NAMALWA (cell line): ENCODE measurements at regions not wholly inside any gene's neighbourhood (a gene's known extent, or its start where the extent isn't known, plus 50 kb on each side); places are given as distances from the start of the nearest gene placed in this dataset.

Source experiments
- DNase-seq: peaks from one replicate; pipeline ENCODE4 v3.0.0-alpha.2; 2015; ENCODE audit warnings: low spot score

GRCh38 chr3:106617276-106617675, 748.5 kb upstream of the CBLB start:
- no peak for DNase-seq

GRCh38 chr3:106620646-106621045, 751.8 kb upstream of the CBLB start:
- no peak for DNase-seq

- DNase-seq = no peak
Observed at GRCh38 chr3:106624154-106624553, 753.1 kb upstream of the CCDC54 start.

- no peak for DNase-seq
Observed at GRCh38 chr3:106628407-106628806, 748.8 kb upstream of the CCDC54 start.

GRCh38 chr3:106629215-106629832, 747.9 kb upstream of the CCDC54 start:
- DNase-seq = peak; percentile 49

GRCh38 chr3:106631373-106632108, 745.7 kb upstream of the CCDC54 start:
- DNase-seq = no peak

GRCh38 chr3:106635271-106635670, 742.0 kb upstream of the CCDC54 start:
- no peak for DNase-seq

DNA sequence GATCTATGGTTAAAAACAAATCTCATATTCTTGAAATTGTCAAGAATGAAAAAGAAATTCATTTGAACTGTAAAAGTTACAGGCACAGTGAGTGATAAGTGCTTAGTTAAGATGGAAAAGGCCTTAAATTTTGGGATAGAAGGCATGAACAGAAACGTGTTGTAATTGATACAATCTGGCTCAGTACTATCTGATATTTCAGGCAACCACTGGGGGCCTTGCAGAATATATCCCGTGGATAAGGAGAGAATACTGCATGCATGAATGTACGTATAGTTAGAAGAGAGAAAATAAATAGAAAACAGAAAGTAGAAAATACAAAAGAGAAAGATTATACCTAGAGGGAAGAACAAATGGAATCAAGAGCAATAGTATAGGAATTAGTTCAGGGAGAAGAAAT, 741.4 kb upstream of the CCDC54 start:
- DNase-seq = no peak

DNA sequence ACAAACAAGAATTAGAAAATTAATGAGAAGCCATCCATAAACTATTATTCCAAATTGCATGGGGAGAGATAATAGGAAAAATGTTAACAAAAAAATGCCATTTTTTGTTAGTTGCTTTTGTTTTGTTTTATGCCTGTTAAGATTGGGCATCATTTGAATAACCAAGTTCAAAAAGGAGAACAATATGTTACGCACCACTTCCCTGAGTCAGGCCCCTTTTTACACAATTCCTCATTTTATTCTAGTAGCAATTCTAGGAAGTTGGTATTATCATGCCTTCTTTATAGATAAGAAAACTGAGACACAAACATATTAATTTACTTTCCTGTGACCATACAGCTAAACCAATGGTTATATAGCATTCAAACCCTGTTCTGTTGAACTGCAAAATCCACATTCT, 736.9 kb upstream of the CCDC54 start:
- DNase-seq = no peak

- no peak for DNase-seq
Observed at GRCh38 chr3:106642161-106642560, 735.1 kb upstream of the CCDC54 start.

DNA sequence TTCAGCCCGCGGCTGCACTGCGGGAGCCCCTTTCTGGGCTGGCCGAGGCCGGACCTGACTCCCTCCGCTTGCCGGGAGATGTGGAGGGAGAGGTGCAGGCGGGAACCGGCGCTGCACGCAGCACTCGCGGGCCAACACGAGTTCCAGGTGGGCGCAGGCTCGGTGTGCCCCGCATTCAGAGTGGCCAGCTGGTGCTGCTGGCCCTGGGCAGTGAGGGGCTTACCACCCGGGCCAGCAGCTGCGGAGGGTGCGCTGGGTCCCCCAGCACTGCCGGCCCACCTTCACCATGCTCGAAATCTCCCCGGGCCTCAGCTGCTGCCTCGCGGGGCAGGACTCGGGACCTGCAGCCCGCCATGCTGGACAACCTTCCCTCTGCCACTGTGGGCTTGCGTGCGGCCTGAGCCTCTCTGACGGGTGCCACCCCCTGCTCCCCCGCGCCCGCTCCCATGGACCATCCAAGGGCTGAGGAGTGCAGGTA, 733.5 kb upstream of the CCDC54 start:
- DNase-seq = no peak

- DNase-seq = no peak
Observed at GRCh38 chr3:106673926-106674569, 703.2 kb upstream of the CCDC54 start.

DNA sequence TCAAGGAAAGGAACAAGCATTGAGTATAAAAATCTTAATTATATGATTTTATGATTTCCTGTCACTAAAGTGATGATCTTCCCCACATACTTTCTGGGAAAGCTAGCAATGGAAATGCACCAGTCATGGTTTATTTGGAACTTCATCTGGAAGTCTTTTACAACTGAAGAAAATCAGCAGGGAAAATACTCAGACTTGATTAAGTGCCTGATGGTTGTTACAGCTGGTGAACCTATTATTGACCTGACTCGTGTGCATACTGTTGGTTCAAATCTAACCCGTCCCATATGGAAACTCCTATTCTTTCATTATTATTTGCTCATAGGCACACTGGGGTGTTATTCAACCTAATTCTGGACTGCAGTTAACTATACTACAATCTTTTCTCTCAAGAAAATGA, 701.8 kb upstream of the CCDC54 start:
- DNase-seq = no peak

DNA sequence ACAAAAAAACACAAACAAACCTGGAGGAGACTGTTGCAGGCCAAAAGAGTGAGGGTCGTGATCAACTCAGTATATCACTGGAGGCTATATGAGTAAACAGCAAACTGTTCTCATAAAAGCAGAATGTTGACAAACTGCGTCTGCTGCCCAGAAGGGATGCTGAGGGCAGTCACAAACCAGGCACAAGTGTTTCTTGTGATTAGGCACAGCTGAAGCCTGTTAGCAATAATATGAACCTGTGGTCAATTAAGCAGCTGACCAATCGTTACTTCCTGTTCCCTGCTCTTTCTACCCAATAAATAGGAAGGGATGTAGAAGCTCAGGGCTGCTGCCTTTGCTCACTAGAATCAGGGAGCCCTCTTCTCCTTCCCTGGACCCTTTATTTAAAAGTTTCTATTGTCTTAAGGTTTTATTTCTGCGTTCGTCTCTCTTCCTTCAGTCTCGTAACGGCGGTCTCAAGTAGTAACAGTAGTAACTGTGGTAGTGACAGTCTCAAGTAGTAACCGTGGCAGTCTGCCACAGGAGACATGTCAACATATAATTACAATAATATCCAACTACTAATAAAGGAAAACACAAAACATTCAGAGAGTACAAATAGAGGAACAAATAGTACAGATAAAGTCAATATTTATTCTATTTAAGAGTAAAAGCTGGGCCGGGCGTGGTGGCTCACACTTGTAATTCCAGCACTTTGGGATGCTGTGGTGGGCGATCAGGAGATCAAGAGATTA, 698.4 kb upstream of the CCDC54 start:
- DNase-seq = no peak

- no peak for DNase-seq
Observed at GRCh38 chr3:106683953-106684620, 693.2 kb upstream of the CCDC54 start.

DNA sequence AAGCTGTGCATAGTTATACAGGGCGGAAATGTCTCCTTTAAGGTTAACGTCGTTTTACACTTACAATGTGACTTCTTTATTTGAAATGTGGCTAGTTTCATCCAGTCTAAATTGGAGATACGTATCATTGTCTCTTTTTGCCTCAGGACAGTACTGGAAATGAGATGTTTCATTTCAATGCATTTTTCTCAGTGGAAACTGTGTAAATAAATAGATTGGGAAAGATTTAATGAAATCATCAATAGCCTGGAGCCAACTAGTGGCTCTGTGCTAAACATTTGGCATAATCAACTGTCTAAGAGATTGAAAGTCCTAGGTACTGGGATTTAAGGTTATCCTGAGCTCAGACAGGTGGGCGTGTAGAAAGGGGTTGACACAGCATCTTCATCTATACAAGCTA, 691.5 kb upstream of the CCDC54 start:
- DNase-seq = no peak

GRCh38 chr3:106687905-106688304, 689.3 kb upstream of the CCDC54 start:
- no peak for DNase-seq

DNA sequence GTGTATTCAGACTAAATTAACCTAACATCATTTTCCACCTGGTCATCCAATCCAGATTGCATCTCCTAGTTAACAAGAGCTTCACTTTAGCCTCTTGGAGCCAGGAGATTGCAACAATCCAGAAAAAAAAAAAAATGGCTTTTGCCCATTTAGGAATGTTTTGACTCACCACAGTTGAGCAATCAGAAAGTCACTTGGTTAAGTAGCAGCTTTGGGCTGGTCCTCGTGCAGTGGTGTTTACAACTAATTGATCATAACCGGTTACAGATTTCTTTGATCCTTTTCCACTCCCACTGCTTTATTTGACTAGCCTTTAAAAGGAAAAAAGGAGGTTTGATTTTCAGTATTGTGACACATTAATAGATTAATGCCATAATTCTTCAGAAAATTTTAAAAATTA, 688.8 kb upstream of the CCDC54 start:
- no peak for DNase-seq

DNA sequence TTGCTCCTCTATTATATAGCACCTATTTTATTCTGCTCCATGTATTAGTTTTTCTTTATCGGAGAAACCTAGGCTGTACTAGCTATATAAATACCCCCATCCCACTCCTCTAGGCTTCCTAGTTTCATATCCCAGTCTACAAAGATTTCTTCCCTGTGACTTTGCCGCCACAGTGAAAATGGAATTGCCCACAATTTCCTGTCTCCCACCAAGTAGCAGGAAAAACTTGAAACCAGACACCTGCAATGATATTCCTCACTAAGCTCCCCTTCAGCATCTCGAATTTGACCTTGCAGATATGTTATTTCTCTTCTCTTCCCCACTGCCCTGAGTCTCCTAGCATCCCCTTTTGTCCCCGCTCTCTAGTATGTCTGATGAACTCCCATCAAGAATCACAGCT, 685.8 kb upstream of the CCDC54 start:
- no peak for DNase-seq

DNA sequence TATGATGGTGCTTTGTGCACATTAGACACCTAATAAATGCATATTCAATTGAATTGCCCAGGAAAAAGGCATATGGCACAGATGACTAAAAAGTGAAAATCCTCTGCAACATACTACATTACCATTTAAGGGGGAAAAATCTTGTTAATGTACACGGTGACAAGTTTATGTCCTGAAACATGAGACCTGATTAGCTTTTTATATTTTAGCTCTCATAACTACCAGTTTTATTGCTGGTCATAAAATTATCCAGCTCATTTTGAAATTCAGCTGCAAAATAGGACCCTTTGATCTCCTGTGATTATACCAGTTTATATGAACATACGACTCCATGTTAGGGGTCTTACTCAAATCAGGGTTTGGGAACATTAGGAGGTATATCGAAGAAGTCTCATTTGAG, 684.6 kb upstream of the CCDC54 start:
- no peak for DNase-seq

DNA sequence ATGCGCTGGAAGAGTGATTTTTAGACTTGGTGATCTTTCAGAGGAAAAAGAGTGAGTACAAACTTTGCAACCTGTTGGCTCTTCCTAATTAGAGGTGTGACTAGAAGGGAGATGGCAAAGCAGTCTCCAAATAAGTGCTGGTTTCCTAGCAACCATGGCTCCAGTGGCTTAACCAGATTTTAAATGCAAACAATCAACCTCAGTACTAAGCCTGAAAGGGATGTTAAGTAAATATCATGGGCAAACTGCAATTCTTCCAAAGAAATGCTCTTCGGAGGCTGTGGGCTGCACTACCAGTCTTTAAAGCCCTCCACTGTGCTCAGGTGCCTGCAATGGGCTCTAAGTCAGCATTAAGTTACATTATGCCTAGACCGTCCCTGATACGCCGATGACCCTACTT, 678.1 kb upstream of the CCDC54 start:
- DNase-seq = no peak

- no peak for DNase-seq
Observed at GRCh38 chr3:106700981-106701380, 676.3 kb upstream of the CCDC54 start.
